HG03442 (cell line): ENCODE measurements at regions not wholly inside any gene's neighbourhood (a gene's known extent, or its start where the extent isn't known, plus 50 kb on each side); places are given as distances from the start of the nearest gene placed in this dataset.

Source experiments
- ATAC-seq: cut with Tn5 transposase; IDR thresholded peaks from one replicate; pipeline ENCODE4 v1.9.1; 2021; ENCODE audit warnings: mild to moderate bottlenecking, moderate library complexity; ENCODE audit not compliant: unreplicated experiment

DNA sequence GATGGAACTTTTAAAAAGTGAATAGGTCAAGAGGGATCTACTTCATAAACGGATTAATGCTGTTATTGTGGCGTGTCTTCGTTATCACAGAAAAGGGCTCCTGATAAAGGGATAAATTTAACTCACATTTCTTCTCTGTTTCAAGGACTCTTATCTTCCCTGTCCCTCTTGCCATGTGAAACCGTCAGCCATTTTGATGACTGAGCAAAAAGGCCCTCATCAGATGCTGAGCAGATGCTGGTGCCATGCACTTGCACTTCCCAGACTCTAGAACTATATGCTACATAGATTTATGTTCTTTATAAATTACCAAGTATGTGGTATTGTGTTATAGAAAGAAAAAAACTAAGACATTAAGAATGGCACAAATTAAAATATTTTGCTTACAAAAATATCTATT is 1011.8 kb upstream of the GBE1 start:
- no peak for ATAC-seq

- no peak for ATAC-seq
Measured at GRCh38 chr3:82764521-82764920, 1003.1 kb upstream of the GBE1 start.

DNA sequence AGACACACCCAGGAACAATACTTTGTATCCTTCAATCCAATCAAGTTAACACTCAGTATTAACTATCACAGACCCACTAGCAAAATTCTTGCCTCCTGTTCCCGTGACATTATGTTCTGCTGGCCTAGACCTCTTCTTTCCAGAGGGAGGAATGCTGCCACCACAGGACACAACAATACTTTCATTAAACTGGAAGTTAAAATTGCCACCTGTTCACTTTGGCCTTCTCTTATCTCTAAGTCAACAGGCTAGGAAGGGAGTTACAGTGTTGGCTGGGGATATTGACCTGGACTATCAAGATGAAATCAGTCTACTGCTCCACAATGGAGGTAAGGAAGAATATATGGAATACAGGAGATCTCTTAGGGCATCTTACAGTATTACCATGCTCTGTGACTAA is 1000.4 kb upstream of the GBE1 start:
- ATAC-seq: no peak

GRCh38 chr3:82745544-82745943 is 984.1 kb upstream of the GBE1 start:
- no peak for ATAC-seq

GRCh38 chr3:82743196-82743595 is 981.8 kb upstream of the GBE1 start:
- no peak for ATAC-seq

DNA sequence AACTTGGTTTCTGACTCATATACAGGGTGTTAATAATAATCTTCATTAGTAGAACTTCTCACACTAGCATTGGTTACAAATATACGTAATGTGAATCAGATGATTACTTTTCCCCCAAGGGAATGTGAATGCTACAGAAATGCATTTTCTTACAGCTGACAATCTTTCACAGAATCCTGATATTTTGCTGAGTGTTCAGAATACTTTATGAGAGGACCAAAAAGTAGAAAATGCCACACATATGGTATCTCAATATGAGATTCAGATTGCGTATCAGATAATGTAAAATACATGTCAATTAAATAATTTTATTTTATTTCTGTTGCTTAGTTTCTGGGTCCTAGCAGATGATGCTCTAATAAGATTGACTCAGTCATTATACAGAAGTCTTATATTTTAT is 979.9 kb upstream of the GBE1 start:
- no peak for ATAC-seq

GRCh38 chr3:82739390-82739789 is 977.9 kb upstream of the GBE1 start:
- ATAC-seq: no peak

- no peak for ATAC-seq
Measured at GRCh38 chr3:82736696-82737277, 975.3 kb upstream of the GBE1 start.

GRCh38 chr3:82715091-82715856 is 953.8 kb upstream of the GBE1 start:
- ATAC-seq: no peak

DNA sequence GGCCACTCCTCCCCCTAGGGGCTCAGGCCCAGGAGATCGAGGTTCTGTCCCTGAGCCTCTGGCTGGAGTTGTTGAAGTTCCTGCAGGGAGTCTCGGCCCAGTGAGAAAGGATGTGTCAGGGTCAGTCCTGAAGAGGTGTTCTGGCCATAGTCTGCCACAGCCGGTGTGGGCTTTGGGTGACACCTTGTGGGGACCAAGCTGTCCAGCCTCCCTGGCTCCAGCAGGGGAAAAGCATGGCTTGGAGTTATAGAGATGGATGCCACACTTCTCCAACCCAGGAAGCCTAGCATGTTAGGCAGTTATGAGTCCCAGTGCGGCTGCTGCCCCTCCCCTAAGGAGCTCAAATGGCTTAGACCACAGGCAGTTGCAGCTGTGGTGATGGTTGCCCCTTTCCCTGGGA is 945.6 kb upstream of the GBE1 start:
- no peak for ATAC-seq

GRCh38 chr3:82685761-82686160 is 924.3 kb upstream of the GBE1 start:
- ATAC-seq: no peak

DNA sequence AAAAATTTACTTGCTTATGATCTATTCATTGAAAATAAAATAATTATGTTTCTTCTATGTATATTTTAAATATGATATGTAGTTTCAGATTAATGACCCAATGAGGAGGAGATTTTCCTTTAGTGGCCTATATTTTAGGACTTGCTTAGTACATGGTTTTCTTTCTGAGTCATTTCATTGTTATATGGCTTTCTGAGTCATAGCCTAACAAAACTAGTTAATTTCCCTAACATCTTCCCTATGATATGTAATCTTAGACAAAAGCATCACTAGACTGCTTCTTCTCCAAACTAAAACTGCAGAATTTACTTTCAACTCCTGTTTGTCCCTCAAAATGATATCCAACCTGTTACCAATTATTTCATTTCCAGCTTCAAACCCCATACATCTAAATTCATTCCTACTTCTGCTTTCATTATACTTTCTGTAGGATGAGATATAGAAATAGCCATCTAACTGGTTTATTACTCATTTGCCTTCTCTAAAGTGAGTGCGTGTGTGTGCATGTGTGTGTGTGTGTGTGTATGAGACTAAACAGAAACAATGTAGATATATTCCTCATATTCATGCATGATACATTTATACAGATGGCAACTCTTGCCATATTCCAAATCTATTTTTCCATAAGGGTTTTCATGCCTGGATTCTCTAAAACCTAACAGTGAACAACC is 915.0 kb upstream of the GBE1 start:
- ATAC-seq: no peak

- no peak for ATAC-seq
Measured at GRCh38 chr3:82672966-82673365, 911.5 kb upstream of the GBE1 start.

- ATAC-seq: no peak
Measured at GRCh38 chr3:82671466-82671865, 910.0 kb upstream of the GBE1 start.

- no peak for ATAC-seq
Measured at GRCh38 chr3:82654708-82655107, 893.3 kb upstream of the GBE1 start.

- no peak for ATAC-seq
Measured at GRCh38 chr3:82643948-82644347, 882.5 kb upstream of the GBE1 start.

GRCh38 chr3:82641701-82642100 is 880.3 kb upstream of the GBE1 start:
- ATAC-seq: no peak

DNA sequence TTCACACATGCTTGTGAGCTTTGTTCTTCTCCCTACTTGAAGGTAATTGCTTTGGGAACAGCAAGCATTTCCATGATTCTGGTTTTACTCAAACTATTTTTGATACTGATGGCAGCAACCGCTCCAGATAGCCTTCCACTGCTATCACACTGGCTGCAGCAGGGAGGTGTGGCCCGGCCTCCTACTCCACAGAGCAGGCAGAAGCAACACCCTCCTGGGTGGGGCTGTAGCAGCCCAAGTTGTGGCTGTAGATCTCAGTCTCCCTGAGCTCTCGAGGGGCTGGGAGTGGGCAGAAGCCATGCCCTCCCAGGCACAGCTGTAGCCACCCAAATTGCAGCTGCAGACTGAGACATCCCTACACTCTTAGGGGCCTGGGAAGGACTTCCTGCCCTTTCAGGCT is 878.8 kb upstream of the GBE1 start:
- no peak for ATAC-seq

GRCh38 chr3:82637574-82637973 is 876.1 kb upstream of the GBE1 start:
- ATAC-seq: no peak

DNA sequence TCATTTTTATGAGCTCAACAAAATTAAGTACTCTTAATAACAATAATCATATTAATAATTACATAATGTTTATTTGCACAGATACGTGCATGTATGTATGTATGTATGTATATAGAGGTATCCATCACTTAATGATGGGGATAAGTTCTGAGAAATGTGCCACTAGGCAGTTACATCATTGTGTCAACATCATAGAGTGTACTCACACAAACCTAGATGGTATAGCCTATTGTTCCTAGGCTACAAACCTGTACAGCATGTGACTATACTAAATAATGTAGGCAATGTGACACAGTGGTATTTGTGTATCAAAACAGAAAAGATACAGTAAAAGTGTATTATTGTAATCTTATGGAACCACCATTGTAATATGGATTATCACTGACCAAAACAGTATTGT is 874.7 kb upstream of the GBE1 start:
- no peak for ATAC-seq

DNA sequence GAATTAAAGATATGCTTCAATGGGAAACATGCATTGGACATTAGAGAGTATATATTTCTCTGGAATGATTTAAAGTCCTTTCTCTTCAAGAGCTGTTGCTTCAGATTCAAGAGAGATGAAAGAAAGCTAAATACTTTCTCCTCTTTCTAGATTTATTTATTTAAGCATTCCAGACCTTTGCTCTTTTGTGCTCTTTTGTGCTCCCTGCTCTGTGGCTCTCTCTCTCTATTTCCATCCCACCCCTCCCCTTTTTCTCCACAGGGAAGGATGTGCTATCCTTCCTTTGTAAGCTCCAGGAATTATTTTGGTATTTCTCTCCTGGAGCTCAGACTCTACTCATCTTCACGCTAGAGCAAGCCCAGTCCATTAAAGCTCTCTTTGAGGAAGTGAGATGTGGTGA is 871.9 kb upstream of the GBE1 start:
- no peak for ATAC-seq

- ATAC-seq: no peak
Measured at GRCh38 chr3:82629937-82630336, 868.5 kb upstream of the GBE1 start.
